Tibial artery (tissue), 4 donors: ENCODE measurements at regions not wholly inside any gene's neighbourhood (a gene's known extent, or its start where the extent isn't known, plus 50 kb on each side); places are given as distances from the start of the nearest gene placed in this dataset.

Experiments
- DNase-seq, 2 donors: peaks; one replicate each; pipeline ENCODE4 v3.0.0-alpha.2; 2019
- H3K27ac ChIP-seq, 2 donors: fragments of 200-600 bp; sonication (generic) in 1 of 2; 1 replicate in 1 of 2; 2 replicates in 1 of 2; pipeline ENCODE4 v1.5.1; 2018 to 2019; ENCODE audit warnings: mild to moderate bottlenecking in 1 of 2
- H3K27me3 ChIP-seq, 2 donors: fragments of 200-600 bp; sonication (generic) in 1 of 2; one replicate each; pipeline versions ENCODE4 v1.5.1 to v1.6.0; 2016 to 2019
- H3K36me3 ChIP-seq, 3 donors: fragments of 200-600 bp; sonication (generic) in 2 of 3; one replicate each; pipeline ENCODE4 v1.5.1; 2016 to 2019; ENCODE audit warnings: mild to moderate bottlenecking in 2 of 3
- H3K4me1 ChIP-seq, 4 donors: fragments of 200-600 bp; sonication (generic) in 2 of 4; 1 replicate in 3 of 4; 2 replicates in 1 of 4; pipeline ENCODE4 v1.5.1; 2016 to 2019
- H3K4me3 ChIP-seq, 2 donors: fragments of 200-600 bp; sonication (generic) in 1 of 2; 1 replicate in 1 of 2; 2 replicates in 1 of 2; pipeline ENCODE4 v1.5.1; 2018 to 2019; ENCODE audit warnings: mild to moderate bottlenecking in 2 of 2
- H3K9me3 ChIP-seq, 3 donors: fragments of 200-600 bp; sonication (generic) in 1 of 3; one replicate each; pipeline ENCODE4 v1.5.1; 2016 to 2019
- CTCF ChIP-seq, 2 experiments: fragments of 200-600 bp in 1 of 2; fragments of 450-650 bp in 1 of 2; IDR thresholded peaks; one replicate each; pipeline ENCODE4 v1.5.1; 2017 to 2019; ENCODE audit warnings: antibody characterized with exemption in 2 of 2, mild to moderate bottlenecking in 1 of 2, moderate library complexity in 1 of 2
- intact Hi-C: fragments of 100-400 bp; cut with DNase I; formaldehyde crosslinking; loops from one replicate; pipeline ENCODE4 v1.15.0; 2023; ENCODE audit warnings: low total_unique reads

- no peak overlapping the region for H3K4me3 ChIP-seq
- no peak for TF ChIP-seq CTCF (IDR thresholded peaks at IDR 0.05)
- H3K36me3 ChIP-seq, result no peaks in the 10 kb centered on the region
- intact Hi-C loops, result no loop called here
- H3K27ac ChIP-seq, result no peak overlapping the region
- H3K4me1 ChIP-seq, result no peaks in the 10 kb centered on the region
- no peaks in the 10 kb centered on the region for H3K9me3 ChIP-seq
- DNase-seq, result no peak
- no peaks in the 10 kb centered on the region for H3K27me3 ChIP-seq
Observed at GRCh38 chr6:95357380-95358020, 219.8 kb upstream of the MANEA start.

GRCh38 chr6:95364016-95364604, 213.2 kb upstream of the MANEA start:
- Histone ChIP-seq H3K9me3 (no peaks in the 10 kb centered on the region), H3K4me1 (no peaks in the 10 kb centered on the region), H3K27ac (no peak overlapping the region), H3K27me3 (no peaks in the 10 kb centered on the region), H3K36me3 (no peaks in the 10 kb centered on the region), H3K4me3 (no peak overlapping the region)
- intact Hi-C loops, result no loop called here
- TF ChIP-seq CTCF (IDR thresholded peaks at IDR 0.05), result peak in 1 of 2 experiments; percentile 23
- no peak for DNase-seq

GRCh38 chr6:95365454-95365853, 211.9 kb upstream of the MANEA start:
- TF ChIP-seq CTCF (IDR thresholded peaks at IDR 0.05), result no peak

GRCh38 chr6:95366414-95366813, 210.9 kb upstream of the MANEA start:
- no peak for DNase-seq
- no peak overlapping the region for H3K4me3 ChIP-seq
- H3K27ac ChIP-seq, result no peak overlapping the region
- H3K27me3 ChIP-seq, result no peaks in the 10 kb centered on the region
- H3K4me1 ChIP-seq, result no peaks in the 10 kb centered on the region
- no peak for TF ChIP-seq CTCF (IDR thresholded peaks at IDR 0.05)
- intact Hi-C loops, result no loop called here
- H3K9me3 ChIP-seq, result no peaks in the 10 kb centered on the region
- no peaks in the 10 kb centered on the region for H3K36me3 ChIP-seq

More at GRCh38 chr6:95365454-95365853, 211.9 kb upstream of the MANEA start:
- H3K4me3 ChIP-seq, result no peak overlapping the region
- H3K4me1 ChIP-seq, result no peaks in the 10 kb centered on the region
- H3K27me3 ChIP-seq, result no peaks in the 10 kb centered on the region
- no peaks in the 10 kb centered on the region for H3K36me3 ChIP-seq
- H3K9me3 ChIP-seq, result no peaks in the 10 kb centered on the region
- no peak for DNase-seq
- no peak overlapping the region for H3K27ac ChIP-seq
- intact Hi-C loops, result no loop called here

GRCh38 chr6:95383878-95384277, 193.5 kb upstream of the MANEA start:
- TF ChIP-seq CTCF (IDR thresholded peaks at IDR 0.05), result no peak
- Histone ChIP-seq H3K27me3 (no peaks in the 10 kb centered on the region), H3K4me3 (no peak overlapping the region), H3K9me3 (peaks cover 0 to 5% (median 0%) of the 10 kb centered on the region in 3 donors), H3K36me3 (no peaks in the 10 kb centered on the region), H3K4me1 (no peaks in the 10 kb centered on the region), H3K27ac (no peak overlapping the region)
- intact Hi-C loops, result no loop called here
- no peak for DNase-seq
